Skeletal muscle satellite cell (primary cell): ENCODE measurements at regions not wholly inside any gene's neighbourhood (a gene's known extent, or its start where the extent isn't known, plus 50 kb on each side); places are given as distances from the start of the nearest gene placed in this dataset.
A peak's percentile ranks its signal among the peaks of the same experiment; 100 is the strongest.

Source experiments
- H3K27me3 ChIP-seq: 2 replicates; pipeline ENCODE4 v1.7.0; 2013; ENCODE audit warnings: low read length; ENCODE audit not compliant: control insufficient read depth, insufficient read depth
- H3K36me3 ChIP-seq: 2 replicates; pipeline ENCODE4 v1.7.0; 2013; ENCODE audit warnings: mild to moderate bottlenecking, control low read depth, low read length; ENCODE audit not compliant: insufficient read depth
- H3K4me1 ChIP-seq: 2 replicates; pipeline ENCODE4 v1.7.0; 2013; ENCODE audit warnings: low read length; ENCODE audit not compliant: control insufficient read depth, insufficient read depth
- H3K4me2 ChIP-seq: 2 replicates; pipeline ENCODE4 v1.7.0; 2013; ENCODE audit warnings: mild to moderate bottlenecking, low read length
- H3K4me3 ChIP-seq: 2 replicates; pipeline ENCODE4 v1.7.0; 2013; ENCODE audit warnings: low read length
- H3K9ac ChIP-seq: 2 replicates; pipeline ENCODE4 v1.7.0; 2013; ENCODE audit warnings: mild to moderate bottlenecking, low read depth, low read length, moderate library complexity
- H3K9me3 ChIP-seq: replicated peaks from 2 replicates; pipeline ENCODE4 v1.7.0; 2013; ENCODE audit warnings: mild to moderate bottlenecking, control low read depth, low read length

- Histone ChIP-seq H3K36me3 (no peaks in the 10 kb centered on the region), H3K4me3 (no peak overlapping the region), H3K9ac (no peak overlapping the region), H3K4me2 (no peak overlapping the region), H3K27me3 (no peaks in the 10 kb centered on the region), H3K4me1 (no peaks in the 10 kb centered on the region), H3K9me3 (no peaks in the 10 kb centered on the region)
These were observed 1352.7 kb upstream of the ADGRL2 start for GRCh38 chr1:80448081-80448480.

- Histone ChIP-seq H3K4me2 (no peak overlapping the region), H3K36me3 (no peaks in the 10 kb centered on the region), H3K27me3 (no peaks in the 10 kb centered on the region), H3K4me1 (no peaks in the 10 kb centered on the region), H3K4me3 (no peak overlapping the region), H3K9ac (no peak overlapping the region), H3K9me3 (no peaks in the 10 kb centered on the region)
These were observed 1353.2 kb upstream of the ADGRL2 start for GRCh38 chr1:80447526-80447925.

- no peak overlapping the region for H3K9ac ChIP-seq
- H3K4me2 ChIP-seq = no peak overlapping the region
- H3K36me3 ChIP-seq = no peaks in the 10 kb centered on the region
- H3K9me3 ChIP-seq = no peaks in the 10 kb centered on the region
- no peaks in the 10 kb centered on the region for H3K27me3 ChIP-seq
- no peak overlapping the region for H3K4me3 ChIP-seq
- H3K4me1 ChIP-seq = no peaks in the 10 kb centered on the region
These were observed 1355.7 kb upstream of the ADGRL2 start for GRCh38 chr1:80445033-80445432.

- Histone ChIP-seq H3K4me2 (no peak overlapping the region), H3K9me3 (no peaks in the 10 kb centered on the region), H3K4me3 (no peak overlapping the region), H3K4me1 (no peaks in the 10 kb centered on the region), H3K9ac (no peak overlapping the region), H3K27me3 (no peaks in the 10 kb centered on the region), H3K36me3 (no peaks in the 10 kb centered on the region)
These were observed 1356.6 kb upstream of the ADGRL2 start for GRCh38 chr1:80444171-80444570.

GRCh38 chr1:80441664-80442063, 1359.1 kb upstream of the ADGRL2 start:
- Histone ChIP-seq H3K36me3 (no peaks in the 10 kb centered on the region), H3K4me2 (peak overlapping the region; percentile 41), H3K4me3 (no peak overlapping the region), H3K9me3 (no peaks in the 10 kb centered on the region), H3K27me3 (no peaks in the 10 kb centered on the region), H3K4me1 (no peaks in the 10 kb centered on the region), H3K9ac (no peak overlapping the region)

GRCh38 chr1:80436851-80437250, 1363.9 kb upstream of the ADGRL2 start:
- no peaks in the 10 kb centered on the region for H3K4me1 ChIP-seq
- no peaks in the 10 kb centered on the region for H3K9me3 ChIP-seq
- H3K36me3 ChIP-seq = no peaks in the 10 kb centered on the region
- no peak overlapping the region for H3K4me3 ChIP-seq
- no peak overlapping the region for H3K9ac ChIP-seq
- no peaks in the 10 kb centered on the region for H3K27me3 ChIP-seq
- no peak overlapping the region for H3K4me2 ChIP-seq

GRCh38 chr1:80427881-80428280, 1372.9 kb upstream of the ADGRL2 start:
- H3K4me2 ChIP-seq = no peak overlapping the region
- H3K27me3 ChIP-seq = no peaks in the 10 kb centered on the region
- no peaks in the 10 kb centered on the region for H3K4me1 ChIP-seq
- no peaks in the 10 kb centered on the region for H3K36me3 ChIP-seq
- no peak overlapping the region for H3K4me3 ChIP-seq
- H3K9me3 ChIP-seq = no peaks in the 10 kb centered on the region
- no peak overlapping the region for H3K9ac ChIP-seq

GRCh38 chr1:80424249-80424648, 1376.5 kb upstream of the ADGRL2 start:
- Histone ChIP-seq H3K4me2 (no peak overlapping the region), H3K4me3 (no peak overlapping the region), H3K9me3 (no peaks in the 10 kb centered on the region), H3K9ac (no peak overlapping the region), H3K27me3 (no peaks in the 10 kb centered on the region), H3K36me3 (no peaks in the 10 kb centered on the region), H3K4me1 (no peaks in the 10 kb centered on the region)

GRCh38 chr1:80418134-80418533, 1382.6 kb upstream of the ADGRL2 start:
- H3K4me1 ChIP-seq = no peaks in the 10 kb centered on the region
- no peak overlapping the region for H3K9ac ChIP-seq
- H3K36me3 ChIP-seq = no peaks in the 10 kb centered on the region
- H3K4me2 ChIP-seq = no peak overlapping the region
- H3K9me3 ChIP-seq = no peaks in the 10 kb centered on the region
- H3K27me3 ChIP-seq = no peaks in the 10 kb centered on the region
- no peak overlapping the region for H3K4me3 ChIP-seq

GRCh38 chr1:80417671-80418070, 1383.1 kb upstream of the ADGRL2 start:
- no peak overlapping the region for H3K9ac ChIP-seq
- H3K9me3 ChIP-seq = no peaks in the 10 kb centered on the region
- H3K4me1 ChIP-seq = no peaks in the 10 kb centered on the region
- H3K4me3 ChIP-seq = no peak overlapping the region
- no peaks in the 10 kb centered on the region for H3K36me3 ChIP-seq
- no peak overlapping the region for H3K4me2 ChIP-seq
- no peaks in the 10 kb centered on the region for H3K27me3 ChIP-seq

- Histone ChIP-seq H3K36me3 (no peaks in the 10 kb centered on the region), H3K27me3 (no peaks in the 10 kb centered on the region), H3K4me3 (no peak overlapping the region), H3K4me1 (no peaks in the 10 kb centered on the region), H3K9me3 (no peaks in the 10 kb centered on the region), H3K9ac (no peak overlapping the region), H3K4me2 (no peak overlapping the region)
These were observed 1386.8 kb upstream of the ADGRL2 start for GRCh38 chr1:80413969-80414368.

GRCh38 chr1:80410233-80410632, 1390.5 kb upstream of the ADGRL2 start:
- Histone ChIP-seq H3K9me3 (no peaks in the 10 kb centered on the region), H3K4me3 (no peak overlapping the region), H3K9ac (no peak overlapping the region), H3K36me3 (no peaks in the 10 kb centered on the region), H3K27me3 (no peaks in the 10 kb centered on the region), H3K4me1 (no peaks in the 10 kb centered on the region), H3K4me2 (no peak overlapping the region)
